HG03135 (cell line): ENCODE measurements at regions not wholly inside any gene's neighbourhood (a gene's known extent, or its start where the extent isn't known, plus 50 kb on each side); places are given as distances from the start of the nearest gene placed in this dataset.
"Not testable (repeated sequence)": the region's sequence is repeated elsewhere in the genome, so short reads cannot be mapped to it uniquely, and the experiment has no call there.

Experiments
- ATAC-seq: cut with Tn5 transposase; IDR thresholded peaks from one replicate; pipeline ENCODE4 v1.9.1; 2021; ENCODE audit warnings: mild to moderate bottlenecking, moderate library complexity; ENCODE audit not compliant: unreplicated experiment

DNA sequence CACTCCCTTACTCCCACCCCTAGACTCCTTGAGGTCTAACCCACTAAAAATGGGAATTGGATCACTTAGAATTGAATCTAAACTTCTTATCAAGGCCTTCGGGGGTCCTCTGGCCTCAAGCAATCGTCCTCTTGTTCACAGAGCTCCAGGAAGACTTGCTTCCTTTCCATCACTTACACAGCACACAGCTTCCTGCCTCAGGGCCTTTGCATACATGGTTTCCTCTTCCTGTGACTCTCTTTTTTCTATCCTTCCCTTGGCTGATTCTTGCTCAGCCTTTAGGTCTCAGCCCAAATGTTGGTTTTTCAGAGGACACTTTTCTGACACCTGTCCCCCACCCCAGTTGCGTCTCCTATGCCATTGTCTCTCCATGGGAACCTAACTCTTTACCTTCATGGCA lies 50.0 kb upstream of the ALDH1B1 start:
- no peak for ATAC-seq

DNA sequence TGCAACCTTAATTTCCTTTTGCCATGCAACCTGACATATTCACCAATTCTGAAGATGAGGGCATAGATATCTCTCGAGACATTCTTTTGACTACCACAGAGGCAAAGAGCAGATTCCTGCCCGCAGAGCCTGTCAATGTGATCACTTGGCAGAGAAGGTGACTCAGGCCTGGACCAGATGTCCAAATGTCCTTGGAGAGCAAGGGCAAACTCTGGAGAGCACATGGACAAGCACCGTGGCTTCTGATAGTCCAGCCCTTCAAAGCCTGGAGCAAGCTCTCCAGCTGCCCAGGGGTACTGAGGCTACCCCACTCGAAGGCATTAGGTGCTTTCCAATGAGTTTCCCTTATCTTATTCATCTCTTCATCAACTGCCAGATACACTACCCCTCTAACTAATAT lies 50.4 kb upstream of the ALDH1B1 start:
- ATAC-seq = no peak

DNA sequence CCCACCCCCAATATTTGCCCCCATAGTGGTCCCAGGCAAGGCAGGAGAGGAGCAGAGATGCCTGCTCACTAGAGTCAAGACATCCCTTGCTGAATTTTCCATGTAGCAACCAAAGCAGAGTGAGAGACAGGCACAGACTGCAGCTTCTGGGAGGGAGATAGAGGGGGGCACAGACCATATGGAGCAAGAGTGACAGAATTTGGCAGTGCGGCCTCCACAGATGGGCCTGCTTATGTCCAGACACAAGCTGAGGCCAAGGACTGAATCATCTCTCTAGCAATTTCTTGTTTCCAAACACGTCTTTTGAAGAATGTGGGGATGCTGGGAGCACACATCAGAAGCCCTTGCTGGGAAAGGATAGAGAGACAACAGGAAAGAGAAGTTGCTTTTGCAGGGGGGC lies 53.0 kb upstream of the ALDH1B1 start:
- ATAC-seq = no peak

DNA sequence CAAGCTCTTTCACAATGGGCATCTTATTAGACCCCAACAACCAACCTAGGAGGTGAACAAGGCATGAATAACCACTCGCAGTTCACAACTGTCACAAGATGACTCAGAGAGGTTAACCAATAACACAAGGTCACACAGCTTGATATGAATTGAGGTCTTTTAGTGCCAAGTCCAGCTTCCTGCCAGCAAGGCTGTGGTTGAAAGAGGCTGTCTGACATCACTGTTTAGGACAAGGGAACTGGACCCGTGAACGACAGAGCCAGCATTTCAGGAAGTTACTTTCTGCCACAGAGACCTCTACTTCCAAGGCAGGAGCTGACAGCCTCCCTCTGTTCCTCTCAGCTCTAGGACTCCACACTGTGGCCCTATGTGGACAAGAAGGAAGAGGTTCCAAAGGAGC lies 53.4 kb upstream of the ALDH1B1 start:
- no peak for ATAC-seq

DNA sequence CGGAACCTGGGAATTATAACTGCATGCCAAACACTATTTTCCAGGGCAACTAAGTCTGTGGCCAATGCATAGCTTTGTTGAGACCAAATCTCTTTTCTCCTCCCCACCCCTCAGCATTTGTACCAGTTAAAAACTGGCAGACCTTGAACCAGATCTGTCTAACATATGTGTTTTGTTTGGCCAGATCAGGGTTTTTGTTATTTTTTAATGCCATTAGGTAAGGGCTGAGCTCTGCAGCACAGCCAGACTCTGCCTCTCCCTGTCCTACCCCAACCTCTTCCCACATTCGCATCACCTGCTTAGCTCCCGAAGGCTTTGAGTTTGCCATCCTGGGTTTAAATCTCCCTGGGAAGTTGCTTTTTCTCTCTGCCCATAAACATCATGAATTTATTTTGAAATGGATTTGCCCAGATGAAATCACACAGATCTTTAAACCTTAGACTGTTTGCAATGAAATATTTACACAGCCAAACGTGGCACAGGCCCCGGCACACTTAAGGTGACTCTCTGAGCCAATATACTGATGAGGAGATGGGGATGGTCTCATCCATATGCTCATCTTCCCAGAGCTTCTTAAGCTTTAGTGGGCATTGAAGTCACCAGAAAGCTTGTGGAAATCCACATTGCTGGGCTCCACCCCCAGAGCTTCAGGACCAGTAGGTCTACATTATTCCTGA lies 54.0 kb upstream of the ALDH1B1 start:
- no peak for ATAC-seq

DNA sequence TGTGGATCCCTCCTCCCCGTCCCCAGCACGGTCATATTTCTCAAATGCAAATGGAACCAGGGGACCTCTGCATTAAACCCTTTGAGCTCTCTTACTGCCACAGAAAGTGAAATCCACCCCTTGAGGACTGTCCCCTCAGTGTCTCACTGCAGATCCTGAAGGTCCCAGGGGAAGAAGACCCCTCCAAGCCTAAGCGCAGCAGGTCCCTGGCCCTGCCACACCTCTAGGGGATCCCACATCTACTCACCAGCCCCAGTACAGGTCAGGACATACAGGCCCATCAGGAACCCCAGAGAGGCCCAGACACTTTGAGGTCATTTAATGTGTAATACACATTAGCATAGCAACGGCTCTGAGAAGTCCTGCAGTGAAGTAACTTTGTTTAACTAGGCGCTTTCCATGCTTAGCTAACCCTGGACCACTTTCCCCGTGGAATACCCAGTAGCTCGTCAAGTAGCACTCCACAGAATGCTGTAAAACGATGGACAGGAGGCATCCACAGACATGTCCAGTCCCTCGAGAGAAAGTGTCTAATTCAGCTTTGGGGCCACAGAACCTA lies 54.7 kb upstream of the ALDH1B1 start:
- no peak for ATAC-seq

DNA sequence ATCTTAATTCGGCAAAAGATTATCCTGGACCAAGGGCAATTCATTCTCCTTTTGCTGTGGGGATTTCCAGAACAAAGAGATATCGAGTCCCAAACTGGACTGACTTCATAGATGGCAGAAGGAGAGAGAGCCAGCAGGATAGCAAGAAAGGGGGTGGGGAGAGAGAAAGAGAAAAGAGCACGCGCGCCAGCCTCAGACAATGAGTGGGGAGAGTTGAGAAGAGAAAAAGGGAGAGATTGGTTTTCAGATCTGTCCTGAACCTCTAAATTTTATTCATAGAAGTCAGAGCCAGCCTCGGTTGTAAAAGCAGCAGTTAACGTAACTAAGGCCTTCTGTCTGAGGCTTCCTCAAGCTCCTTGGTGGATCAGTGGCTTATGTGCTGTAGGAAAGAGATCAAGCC lies 55.3 kb upstream of the ALDH1B1 start:
- no peak for ATAC-seq

DNA sequence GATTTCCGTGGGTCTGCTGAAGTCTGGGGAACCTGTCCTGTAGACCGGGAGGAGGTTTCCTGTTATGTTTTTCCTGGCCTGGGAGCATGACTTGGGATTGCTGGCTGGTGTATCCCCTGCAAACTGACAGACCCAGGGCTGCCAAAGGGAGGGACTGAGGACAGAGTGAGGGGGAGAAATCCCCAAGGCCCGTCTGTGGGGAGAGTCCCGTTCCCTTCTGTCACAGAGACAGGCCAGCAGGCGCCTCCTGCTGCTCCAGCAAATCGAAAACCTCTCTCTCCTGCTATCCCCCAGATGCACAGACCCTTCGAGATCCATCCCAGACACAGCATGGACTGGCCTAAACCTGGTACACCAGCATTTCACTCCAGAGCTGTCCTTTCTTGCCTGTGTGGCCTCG lies 56.2 kb upstream of the ALDH1B1 start:
- no peak for ATAC-seq

DNA sequence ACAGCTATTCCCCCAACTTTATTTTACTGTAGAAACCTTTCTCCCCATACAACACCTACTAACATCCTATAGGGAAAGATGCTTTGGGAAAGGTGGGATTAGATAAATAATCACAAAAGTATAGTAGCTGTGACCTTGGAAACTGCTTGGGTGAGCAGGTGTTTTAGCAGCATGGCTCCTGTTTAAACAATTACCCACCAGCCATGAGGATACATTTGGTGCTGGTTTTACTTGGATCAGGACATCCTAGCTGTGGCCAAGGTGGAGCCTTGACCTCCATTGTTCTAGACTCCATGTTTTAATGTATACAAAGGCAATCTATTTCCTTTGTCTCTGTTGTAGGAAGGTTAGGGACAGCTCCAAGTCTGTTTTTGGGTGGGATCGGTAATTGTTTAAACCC lies 56.8 kb upstream of the ALDH1B1 start:
- no peak for ATAC-seq

DNA sequence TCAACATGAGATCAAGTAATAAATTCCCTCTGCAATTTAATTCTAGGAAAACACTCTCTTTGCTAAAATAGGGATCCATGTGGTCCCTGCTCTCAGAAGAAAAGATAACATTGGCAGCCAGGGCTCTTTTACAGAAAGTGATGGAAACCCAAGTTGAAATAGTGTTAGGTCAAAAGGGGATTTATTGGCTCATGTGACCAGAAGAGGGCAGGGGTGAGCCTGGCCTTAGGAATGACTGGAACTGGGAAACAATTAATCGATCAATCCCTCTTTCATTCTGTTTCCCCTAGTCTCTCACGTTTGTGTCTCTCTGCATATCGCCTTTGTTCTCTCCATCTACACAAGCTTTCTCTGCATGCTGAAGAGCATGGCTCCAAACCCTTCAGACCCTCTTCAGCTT lies 58.3 kb upstream of the ALDH1B1 start:
- no peak for ATAC-seq

DNA sequence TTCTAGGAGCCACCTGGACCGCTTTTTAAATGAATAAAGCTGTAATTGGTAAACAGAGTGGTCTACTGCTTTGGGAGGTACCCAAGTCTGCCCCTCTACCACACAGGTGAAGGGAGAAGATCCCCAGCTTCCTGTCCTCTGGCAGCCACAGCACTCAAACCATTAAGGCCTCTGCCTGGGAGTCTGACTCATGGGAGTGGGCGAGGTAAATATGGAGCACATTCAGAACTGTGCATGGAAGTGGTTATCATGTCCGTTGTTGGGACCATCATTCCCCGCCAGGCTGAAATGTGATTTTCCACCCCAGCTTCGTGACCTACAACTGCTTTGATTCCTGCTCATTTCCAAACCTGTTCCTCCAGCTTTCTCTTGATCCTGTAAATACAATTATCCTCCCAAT lies 59.5 kb upstream of the ALDH1B1 start:
- ATAC-seq = no peak

DNA sequence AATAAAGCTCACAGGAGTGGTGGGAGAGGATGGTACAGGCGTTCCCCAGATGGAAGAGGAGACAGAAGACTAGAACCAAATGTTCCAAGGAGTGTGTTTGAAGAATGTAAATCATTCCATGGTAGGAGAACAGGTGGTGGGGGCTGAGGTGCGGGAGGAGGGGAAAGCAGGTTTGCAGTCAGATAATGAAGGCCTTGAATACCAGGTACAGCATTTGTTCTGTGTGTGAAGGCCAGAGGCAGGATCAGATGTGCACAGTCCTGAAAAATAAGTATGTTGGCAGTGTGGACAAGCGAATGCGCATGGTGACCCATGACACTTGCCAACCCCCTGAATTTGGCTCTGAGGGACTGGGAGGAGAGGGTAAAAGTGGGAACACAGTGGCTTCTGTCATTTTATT lies 59.9 kb upstream of the ALDH1B1 start:
- ATAC-seq = no peak

DNA sequence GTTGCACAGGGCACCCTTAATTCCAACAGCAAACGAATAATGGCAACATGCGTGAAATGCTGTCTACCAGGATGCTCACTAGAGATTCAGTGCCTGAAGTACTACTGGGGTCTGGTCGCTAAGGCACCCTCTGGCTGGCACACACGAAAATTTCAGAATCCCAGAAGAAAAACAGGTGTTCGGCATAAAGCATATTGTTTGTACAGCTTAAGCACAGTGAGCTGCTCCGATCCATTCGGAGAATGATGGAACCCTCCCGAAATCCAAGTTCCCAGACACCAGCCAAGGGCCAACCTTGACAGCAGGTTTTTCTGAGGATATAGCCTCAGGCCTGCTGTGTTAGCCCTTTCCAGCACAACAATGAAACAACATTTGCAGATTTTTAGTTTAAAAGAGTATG lies 61.4 kb upstream of the ALDH1B1 start:
- no peak for ATAC-seq

DNA sequence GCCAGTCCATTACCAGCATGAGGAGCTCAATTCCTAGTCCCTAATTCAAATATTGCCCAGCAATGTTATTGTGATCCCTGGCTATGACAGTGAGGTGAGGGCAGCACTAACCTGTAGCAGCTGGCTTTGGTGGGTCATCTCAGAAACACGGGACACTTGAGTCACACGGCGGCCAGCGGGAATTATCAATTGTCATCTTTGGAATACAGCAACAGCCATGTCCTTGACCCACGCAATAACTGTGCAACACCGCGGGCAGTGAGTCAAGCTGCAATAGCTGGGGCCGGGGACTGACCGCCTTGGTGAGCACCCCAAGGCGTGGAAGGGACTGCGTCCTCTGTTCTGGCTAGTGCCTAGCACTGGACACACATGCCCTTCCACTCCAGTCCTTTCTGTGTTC lies 62.5 kb upstream of the ALDH1B1 start:
- no peak for ATAC-seq

DNA sequence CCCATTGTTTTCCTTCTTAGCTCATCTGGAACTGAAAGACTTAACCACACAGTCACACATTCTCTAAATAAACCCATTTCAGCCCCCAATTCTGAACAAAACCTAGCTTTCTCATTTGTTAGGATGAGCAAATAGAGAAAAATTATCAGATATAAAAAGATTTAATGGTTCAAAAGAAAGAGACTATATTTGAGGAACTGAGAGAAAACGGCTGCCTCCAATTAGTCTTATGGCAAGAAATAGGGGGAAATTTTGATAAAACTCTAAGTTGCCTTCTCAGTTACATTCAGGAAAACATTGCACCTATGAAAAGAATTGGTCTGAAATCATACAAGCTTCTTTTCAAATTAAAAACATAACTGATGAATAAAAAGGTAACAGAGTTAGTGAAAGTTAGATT lies 63.7 kb upstream of the ALDH1B1 start:
- no peak for ATAC-seq

DNA sequence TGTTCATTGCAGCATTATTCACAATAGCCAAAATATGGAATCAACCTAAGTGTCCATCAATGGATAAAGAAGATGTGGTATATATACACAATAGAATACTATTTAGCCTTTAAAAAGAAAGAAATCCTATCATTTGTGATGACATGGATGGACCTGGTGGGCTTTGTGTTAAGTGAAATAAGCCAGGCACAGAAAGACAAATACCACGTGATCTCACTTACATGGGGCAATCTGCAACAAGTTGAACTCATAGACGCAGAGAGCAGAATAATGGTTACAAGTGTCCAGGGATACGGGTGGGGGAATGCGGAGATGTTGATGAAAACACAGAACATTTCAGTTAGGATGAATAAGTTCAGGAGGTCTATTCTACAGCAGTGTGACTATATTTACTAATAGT lies 66.4 kb upstream of the ALDH1B1 start:
- no peak for ATAC-seq

DNA sequence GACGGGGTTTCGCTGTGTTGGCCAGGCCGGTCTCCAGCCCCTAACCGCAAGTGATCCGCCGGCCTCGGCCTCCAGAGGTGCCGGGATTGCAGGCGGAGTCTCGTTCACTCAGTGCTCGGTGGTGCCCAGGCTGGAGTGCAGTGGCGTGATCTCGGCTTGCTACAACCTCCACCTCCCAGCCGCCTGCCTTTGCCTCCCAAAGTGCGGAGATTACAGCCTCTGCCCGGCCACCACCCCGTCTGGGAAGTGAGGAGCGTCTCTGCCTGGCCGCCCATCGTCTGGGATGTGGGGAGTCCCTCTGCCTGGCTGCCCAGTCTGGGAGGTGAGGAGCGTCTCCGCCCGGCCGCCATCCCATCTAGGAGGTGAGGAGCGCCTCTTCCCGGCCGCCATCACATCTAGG lies 68.3 kb upstream of the ALDH1B1 start:
- not testable (repeated sequence) for ATAC-seq

DNA sequence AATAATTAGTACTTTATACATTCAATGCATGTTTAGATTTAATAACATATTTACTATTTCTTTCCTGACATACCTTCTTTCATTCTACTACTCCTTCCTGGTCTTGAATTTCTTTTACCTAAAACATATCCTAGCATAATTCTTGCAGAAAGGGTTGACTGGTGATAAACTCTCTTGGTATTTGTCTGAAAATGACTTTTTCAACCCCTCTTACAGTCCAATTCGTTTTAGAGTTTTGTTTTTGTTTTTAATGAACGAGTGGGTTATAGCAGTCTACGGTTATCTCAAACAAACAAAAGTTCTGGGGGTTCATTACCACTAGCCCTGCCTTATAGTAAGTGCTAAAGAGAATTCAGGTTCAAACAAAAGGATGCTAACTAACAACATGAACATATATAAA lies 69.6 kb upstream of the ALDH1B1 start:
- no peak for ATAC-seq

DNA sequence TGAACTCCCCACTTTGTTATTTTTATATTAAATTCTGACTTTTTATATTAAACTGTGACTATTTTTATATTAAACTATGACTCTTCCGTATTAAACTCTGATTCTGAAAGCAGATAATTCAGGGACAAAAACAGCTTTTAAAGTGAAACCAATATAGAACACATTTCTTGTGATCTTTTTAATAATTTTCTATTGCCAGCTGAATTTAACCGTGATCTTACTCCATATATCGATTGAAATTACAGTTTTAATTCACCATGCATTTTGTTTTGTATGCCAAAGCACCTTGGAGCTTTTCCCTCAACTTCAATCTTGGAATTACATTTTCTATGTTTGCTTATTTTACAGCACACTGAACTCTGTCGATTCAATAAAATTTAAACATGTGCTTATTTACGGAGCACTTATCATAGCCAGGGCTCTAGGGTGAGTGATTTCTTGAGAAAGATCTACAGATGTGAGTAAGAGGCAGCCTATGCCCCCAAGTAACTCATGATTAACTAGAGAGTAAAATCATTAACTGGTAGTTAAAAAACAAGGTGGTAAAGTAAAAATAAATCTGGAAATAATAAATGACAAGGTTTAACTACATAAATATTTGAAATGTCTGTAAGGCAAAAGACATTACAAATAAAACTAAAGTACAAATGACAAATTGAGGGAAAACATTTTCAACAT lies 72.9 kb upstream of the ALDH1B1 start:
- no peak for ATAC-seq

DNA sequence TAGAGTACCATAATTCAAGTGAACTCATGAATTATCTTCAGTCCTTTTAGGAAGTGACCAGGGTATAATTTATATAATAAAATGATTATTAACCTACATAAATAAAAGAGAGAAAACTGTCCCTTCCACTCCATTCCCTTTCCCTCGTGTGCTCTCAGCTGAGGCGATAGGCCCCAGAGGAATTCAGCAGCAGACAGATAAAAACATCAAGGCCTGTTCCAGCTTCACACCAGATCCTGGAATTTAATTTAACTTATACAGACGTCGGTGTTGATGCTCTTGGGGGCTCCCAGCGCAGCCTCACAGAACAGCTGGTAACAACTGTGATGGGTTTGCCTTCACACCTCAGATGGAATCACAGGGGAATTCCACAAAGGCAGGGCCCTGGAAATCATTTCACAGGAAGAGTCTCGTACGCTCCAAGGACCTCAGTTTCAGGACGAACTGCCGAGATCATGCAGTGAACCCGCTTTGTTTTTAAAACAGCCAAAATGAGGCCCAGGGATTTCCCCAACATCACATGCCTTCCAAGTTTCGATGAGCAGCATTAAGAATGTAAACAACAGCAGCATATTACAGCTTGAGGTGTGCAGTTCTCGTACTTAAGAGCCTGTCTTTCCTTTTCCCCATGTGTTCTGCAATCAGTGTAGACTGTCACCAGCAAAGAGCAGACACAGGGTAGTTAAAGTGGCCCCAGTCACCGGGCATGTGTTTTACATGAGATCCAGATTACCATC lies 73.6 kb upstream of the ALDH1B1 start:
- peak; percentile 77 for ATAC-seq

DNA sequence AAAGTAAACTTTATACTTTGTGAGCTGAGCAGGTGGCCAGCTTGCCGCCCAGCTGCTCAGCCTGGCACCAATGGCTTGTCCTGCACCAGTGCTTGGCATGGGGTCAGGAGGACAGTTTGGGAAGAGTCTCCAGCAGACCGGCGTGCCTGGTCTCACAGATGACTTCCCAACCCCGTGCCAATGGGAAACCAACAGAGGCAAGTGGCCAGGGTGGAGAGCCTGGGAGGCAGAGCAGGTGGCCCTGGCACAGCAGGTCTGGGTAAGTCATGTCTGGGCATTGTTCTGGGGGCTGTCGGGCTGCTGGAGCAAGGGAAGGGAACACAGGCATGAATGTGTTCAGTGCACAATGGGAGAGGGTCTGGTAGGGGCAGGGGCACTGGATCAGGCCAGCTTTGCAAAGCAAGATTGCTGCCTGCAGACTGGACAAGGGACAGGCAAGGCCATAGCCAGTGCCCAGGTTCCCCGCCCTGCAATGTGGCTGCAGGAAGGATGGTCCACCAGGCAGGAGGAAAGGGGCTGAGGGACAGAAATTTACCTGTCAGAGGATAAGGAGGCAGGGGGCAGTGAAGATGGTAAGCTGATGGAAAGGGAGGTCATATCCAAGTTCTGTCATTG lies 76.2 kb upstream of the ALDH1B1 start:
- no peak for ATAC-seq
